GM12891 (cell line): ENCODE measurements at regions not wholly inside any gene's neighbourhood (a gene's known extent, or its start where the extent isn't known, plus 50 kb on each side); places are given as distances from the start of the nearest gene placed in this dataset.

ENCODE experiments used
- POLR2A ChIP-seq: IDR thresholded peaks from 2 replicates; pipeline ENCODE4 v1.6.1; 2011; ENCODE audit warnings: low read depth, low read length, control low read depth
- SPI1 ChIP-seq: IDR thresholded peaks from 2 replicates; pipeline ENCODE4 v1.6.1; 2011; ENCODE audit warnings: low read depth, low read length, control low read depth

GRCh38 chr6:134438837-134439236 lies 120.9 kb upstream of the SGK1 start:
- TF ChIP-seq POLR2A (no peak), SPI1 (no peak)
